NT2/D1 (cell line): ENCODE measurements at regions not wholly inside any gene's neighbourhood (a gene's known extent, or its start where the extent isn't known, plus 50 kb on each side); places are given as distances from the start of the nearest gene placed in this dataset.

ENCODE experiments used
- SUZ12 ChIP-seq: IDR thresholded peaks from 2 replicates; pipeline ENCODE4 v1.6.1; 2011; ENCODE audit not compliant: insufficient read length, insufficient read depth; ENCODE audit errors: extremely low read depth
- YY1 ChIP-seq: IDR thresholded peaks from 2 replicates; pipeline ENCODE4 v1.6.1; 2011; ENCODE audit not compliant: insufficient read length, insufficient read depth
- ZNF274 ChIP-seq: IDR thresholded peaks from 2 replicates; pipeline ENCODE4 v1.6.1; 2011; ENCODE audit warnings: mild to moderate bottlenecking, low read depth, low read length

- TF ChIP-seq ZNF274 (no peak), SUZ12 (no peak), YY1 (no peak)
Measured at GRCh38 chr14:83568141-83568540, 1961.8 kb upstream of the FLRT2 start.
